Keratinocyte (primary cell): ENCODE measurements at regions not wholly inside any gene's neighbourhood (a gene's known extent, or its start where the extent isn't known, plus 50 kb on each side); places are given as distances from the start of the nearest gene placed in this dataset.
"Not testable (repeated sequence)": the region's sequence is repeated elsewhere in the genome, so short reads cannot be mapped to it uniquely, and the experiment has no call there.

Experiments used
- DNase-seq: peaks from one replicate; pipeline ENCODE4 v3.0.0-alpha.2; 2011; ENCODE audit warnings: low read depth, missing footprints, low spot score
- FAIRE-seq: peaks from 2 replicates; lab custom pipeline; 2011; peaks lifted over from hg19 to GRCh38; lab: Jason Lieb, UNC
- H2AFZ ChIP-seq: 2 replicates; pipeline ENCODE4 v1.6.0; 2012; ENCODE audit warnings: low read length, control low read depth, inconsistent platforms; ENCODE audit not compliant: control insufficient read depth
- H3K27ac ChIP-seq: 2 replicates; pipeline ENCODE4 v1.5.1; 2011; ENCODE audit warnings: low read length; ENCODE audit not compliant: control insufficient read depth, insufficient read depth
- H3K27me3 ChIP-seq: 3 replicates; pipeline ENCODE4 v1.6.0; 2011; ENCODE audit warnings: low read length; ENCODE audit not compliant: control insufficient read depth, insufficient read depth; ENCODE audit errors: extremely low read depth
- H3K36me3 ChIP-seq, 2 experiments: 2 replicates in 1 of 2; 3 replicates in 1 of 2; pipeline ENCODE4 v1.5.1; 2011; ENCODE audit warnings: low read length in 2 of 2, mild to moderate bottlenecking in 1 of 2; ENCODE audit not compliant: control insufficient read depth in 2 of 2, insufficient read depth in 2 of 2; ENCODE audit errors: extremely low read depth in 1 of 2
- H3K4me1 ChIP-seq: 3 replicates; pipeline ENCODE4 v1.5.1; 2011; ENCODE audit warnings: low read length; ENCODE audit not compliant: control insufficient read depth, insufficient read depth; ENCODE audit errors: extremely low read depth
- H3K4me2 ChIP-seq: 3 replicates; pipeline ENCODE4 v1.6.0; 2011; ENCODE audit warnings: low read depth, low read length; ENCODE audit not compliant: control insufficient read depth, insufficient read depth; ENCODE audit errors: extremely low read depth
- H3K4me3 ChIP-seq, 3 experiments: fragments of 200-600 bp in 1 of 3; sonication (generic) in 1 of 3; 2 replicates in 2 of 3; 3 replicates in 1 of 3; pipeline ENCODE4 v1.5.1; 2011 to 2016; ENCODE audit warnings: low read length in 3 of 3, mild to moderate bottlenecking in 3 of 3, control low read depth in 2 of 3, inconsistent platforms in 1 of 3, low read depth in 1 of 3, mixed read lengths in 1 of 3, mixed run types in 1 of 3, moderate library complexity in 1 of 3; ENCODE audit not compliant: control insufficient read depth in 2 of 3, insufficient read depth in 2 of 3; ENCODE audit errors: extremely low read depth in 1 of 3
- H3K79me2 ChIP-seq: 2 replicates; pipeline ENCODE4 v1.6.0; 2012; ENCODE audit warnings: low read length; ENCODE audit not compliant: control insufficient read depth, insufficient read depth
- H3K9ac ChIP-seq: 3 replicates; pipeline ENCODE4 v1.6.0; 2011; ENCODE audit warnings: low read length; ENCODE audit not compliant: control insufficient read depth, insufficient read depth; ENCODE audit errors: extremely low read depth
- H3K9me1 ChIP-seq: 3 replicates; pipeline ENCODE4 v1.6.0; 2011; ENCODE audit warnings: low read length; ENCODE audit not compliant: control insufficient read depth, insufficient read depth; ENCODE audit errors: extremely low read depth
- H3K9me3 ChIP-seq: 2 replicates; pipeline ENCODE4 v1.5.1; 2012; ENCODE audit warnings: low read depth, low read length; ENCODE audit not compliant: control insufficient read depth
- H4K20me1 ChIP-seq: 3 replicates; pipeline ENCODE4 v1.6.0; 2011; ENCODE audit warnings: low read length; ENCODE audit not compliant: control insufficient read depth, insufficient read depth; ENCODE audit errors: extremely low read depth
- CTCF ChIP-seq, 3 experiments: IDR thresholded peaks in 1 of 3; conservative IDR thresholded peaks in 1 of 3; optimal IDR thresholded peaks in 1 of 3; 2 replicates in 2 of 3; 3 replicates in 1 of 3; pipeline versions ENCODE3 to v1.5.1; 2011; ENCODE audit warnings: low read length in 3 of 3, mild to moderate bottlenecking in 3 of 3, moderate library complexity in 2 of 3, control low read depth in 1 of 3, inconsistent platforms in 1 of 3; ENCODE audit not compliant: insufficient read depth in 2 of 3; ENCODE audit errors: extremely low read depth in 1 of 3
- dilution Hi-C: fragments of 300-500 bp; cut with MboI; formaldehyde crosslinking; loops from one replicate; pipeline ENCODE4 v1.7.0; 2020; ENCODE audit warnings: low sequenced_read_pairs; ENCODE audit not compliant: extremely low pct_ligation_motif_present

- H3K27me3 ChIP-seq, H3K36me3 ChIP-seq, dilution Hi-C loops, H3K9ac ChIP-seq, H3K4me3 ChIP-seq, H3K9me3 ChIP-seq, H3K9me1 ChIP-seq, H2AFZ ChIP-seq, H4K20me1 ChIP-seq, DNase-seq, FAIRE-seq, H3K27ac ChIP-seq, H3K79me2 ChIP-seq: not testable (repeated sequence)
- peaks cover 13% of the 10 kb centered on the region for H3K4me1 ChIP-seq
- H3K4me2 ChIP-seq = peak overlapping the region; percentile 6
- peak in 1 of 3 experiments; percentile 24 for TF ChIP-seq CTCF (optimal IDR thresholded peaks at IDR 0.05 in 1 of 3, IDR thresholded peaks at IDR 0.05 in 1 of 3, conservative IDR thresholded peaks at IDR 0.05 in 1 of 3; ENCODE audit: extremely low read depth in 1 of 3, insufficient read depth in 2 of 3, low read length in 3 of 3)
Observed at GRCh38 chr17:20698463-20699206, 119.1 kb downstream of the CDRT15L2 start.

DNA sequence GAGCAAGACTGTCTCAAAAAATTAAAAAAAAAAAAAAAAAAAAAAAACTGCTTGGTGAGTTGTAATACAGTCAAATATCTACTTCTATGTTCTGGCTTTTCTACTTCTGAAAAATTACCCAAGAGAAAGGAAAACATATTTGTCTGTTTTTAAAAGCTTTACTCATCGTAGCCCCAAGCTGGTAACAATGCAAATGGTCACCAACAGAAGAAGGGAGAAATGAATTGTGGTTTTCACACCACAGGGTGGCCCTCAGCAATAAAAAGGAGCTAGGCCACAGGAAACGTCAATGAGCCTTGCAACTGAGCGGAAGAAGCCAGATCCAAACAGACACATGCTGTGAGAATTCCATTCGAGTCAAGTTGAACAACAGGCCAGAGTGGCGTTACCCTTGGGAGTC is 121.0 kb downstream of the CDRT15L2 start:
- DNase-seq, H3K27ac ChIP-seq: not testable (repeated sequence)

DNA sequence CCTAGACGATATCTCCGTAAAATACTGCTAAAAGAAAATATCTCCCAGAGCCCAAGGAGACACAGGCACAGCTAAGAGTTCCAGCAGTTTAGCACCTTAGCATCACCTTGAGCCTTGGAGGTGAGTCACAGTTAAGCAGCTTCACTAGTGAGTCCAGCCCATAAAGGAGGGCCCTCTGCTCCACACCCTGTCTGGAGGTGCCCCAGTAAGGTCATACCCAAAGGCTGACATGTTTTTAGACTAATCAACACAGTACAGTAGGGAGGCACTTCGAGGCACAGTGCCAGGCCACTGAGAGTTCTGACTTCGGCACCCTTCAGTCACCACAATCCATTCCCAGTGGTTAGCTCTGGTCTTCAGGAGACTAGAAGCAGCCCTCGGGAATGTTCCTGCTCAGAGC is 121.8 kb downstream of the CDRT15L2 start:
- H4K20me1 ChIP-seq, FAIRE-seq, H3K36me3 ChIP-seq, H3K4me2 ChIP-seq, H3K9me3 ChIP-seq, H3K4me1 ChIP-seq, H3K4me3 ChIP-seq, DNase-seq, H3K27me3 ChIP-seq, H3K9ac ChIP-seq, H3K79me2 ChIP-seq, H3K27ac ChIP-seq, H2AFZ ChIP-seq, H3K9me1 ChIP-seq, dilution Hi-C loops: not testable (repeated sequence)

More for the DNA sequence above, 121.0 kb downstream of the CDRT15L2 start:
- FAIRE-seq, H3K36me3 ChIP-seq, H3K4me2 ChIP-seq, H3K9ac ChIP-seq, H3K4me3 ChIP-seq, H2AFZ ChIP-seq, H3K9me1 ChIP-seq, dilution Hi-C loops, H4K20me1 ChIP-seq, H3K9me3 ChIP-seq, H3K79me2 ChIP-seq, H3K27me3 ChIP-seq: not testable (repeated sequence)
- peaks cover 13% of the 10 kb centered on the region for H3K4me1 ChIP-seq
